GM18505 (cell line): ENCODE measurements at regions not wholly inside any gene's neighbourhood (a gene's known extent, or its start where the extent isn't known, plus 50 kb on each side); places are given as distances from the start of the nearest gene placed in this dataset.

ENCODE experiments used
- ATAC-seq: cut with Tn5 transposase; IDR thresholded peaks from one replicate; pipeline ENCODE4 v1.9.1; 2021; ENCODE audit not compliant: unreplicated experiment
- POLR2A ChIP-seq: IDR thresholded peaks from 4 replicates; pipeline ENCODE4 v1.6.1; 2011; ENCODE audit warnings: borderline replicate concordance; ENCODE audit not compliant: insufficient read depth, insufficient read length; ENCODE audit errors: extremely low read depth

DNA sequence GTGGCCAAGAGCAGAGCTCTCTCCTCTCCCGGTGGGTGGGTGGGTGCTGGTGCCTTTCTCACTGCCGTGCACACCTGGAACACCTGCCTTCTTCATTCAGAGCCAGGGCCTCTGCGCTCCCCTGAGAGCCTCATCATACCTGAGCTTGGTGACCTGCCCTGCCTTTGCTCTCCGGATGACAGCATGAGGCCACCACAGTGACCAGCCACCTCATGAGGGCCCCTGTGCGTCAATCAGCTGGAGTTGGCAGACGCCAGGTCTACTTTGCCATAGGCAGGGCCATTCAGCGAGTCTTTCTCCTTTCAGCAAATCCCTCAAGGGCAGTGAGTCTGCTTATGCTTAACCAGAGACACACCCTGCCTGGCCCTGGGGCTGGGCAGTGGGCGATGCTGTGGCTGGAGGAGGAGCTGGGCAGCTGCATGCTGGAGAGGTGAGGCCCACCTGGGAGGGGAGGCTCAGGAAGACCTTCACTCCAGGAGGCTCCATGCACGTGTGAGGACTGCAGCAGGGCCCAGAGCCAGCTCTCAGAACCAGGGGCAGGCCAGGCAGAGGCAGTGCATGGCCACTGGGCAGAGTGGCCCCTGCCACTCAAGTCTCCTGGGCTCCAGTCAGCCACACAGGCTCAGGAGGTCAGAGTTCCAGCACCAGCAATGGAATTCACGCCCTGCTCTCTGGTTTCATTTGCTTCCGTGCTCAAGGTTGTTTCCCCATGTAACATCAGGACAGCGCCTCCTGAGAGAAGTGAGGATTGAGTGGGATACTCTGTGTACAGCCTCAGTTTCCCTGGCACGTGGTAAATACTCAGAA is 417.5 kb upstream of the MYT1L start:
- ATAC-seq, result no peak
- no peak for TF ChIP-seq POLR2A

DNA sequence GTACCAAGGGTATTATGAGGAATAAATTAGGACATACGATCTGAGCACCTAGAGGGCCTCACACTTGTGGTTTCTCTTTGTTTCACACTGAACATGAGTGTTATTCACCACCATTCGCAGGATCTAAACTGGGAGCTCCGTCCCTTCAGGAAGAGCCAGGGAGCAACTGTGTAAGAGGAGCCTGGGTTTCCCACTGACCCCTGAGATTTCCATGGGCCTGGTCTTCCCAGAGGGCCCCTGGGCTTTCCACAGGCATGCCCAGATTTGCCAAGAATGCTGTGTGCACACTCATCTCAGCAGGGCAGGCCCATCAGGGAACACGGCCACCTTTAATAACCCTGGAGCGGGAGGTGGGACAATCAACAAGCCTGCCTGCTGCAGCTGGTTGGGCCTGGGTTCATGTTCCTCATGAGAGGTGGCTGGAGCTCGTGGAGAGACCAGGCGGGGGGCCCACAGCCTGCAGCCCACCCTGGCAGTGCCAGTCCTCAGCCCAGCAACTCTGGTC is 416.8 kb upstream of the MYT1L start:
- no peak for TF ChIP-seq POLR2A
- no peak for ATAC-seq

DNA sequence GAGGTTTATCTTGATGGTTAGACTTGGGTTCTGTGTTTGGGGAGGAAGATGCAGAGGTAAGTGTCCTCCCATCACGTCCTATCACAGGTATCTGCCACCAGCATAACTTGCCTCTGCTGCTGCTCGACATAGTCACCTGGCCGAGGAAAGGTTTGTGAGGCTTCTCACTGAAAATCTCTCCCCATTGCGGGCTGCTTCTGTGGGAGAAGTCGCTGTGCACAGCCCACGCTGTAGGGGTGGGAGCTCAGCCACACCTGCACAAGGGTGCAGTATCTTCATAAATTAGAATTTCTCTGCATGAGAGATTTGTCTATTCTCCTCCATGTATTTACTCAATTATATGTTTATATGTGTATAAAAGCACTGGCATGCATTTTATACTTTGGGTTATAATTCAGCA is 415.7 kb upstream of the MYT1L start:
- TF ChIP-seq POLR2A, result no peak
- no peak for ATAC-seq

DNA sequence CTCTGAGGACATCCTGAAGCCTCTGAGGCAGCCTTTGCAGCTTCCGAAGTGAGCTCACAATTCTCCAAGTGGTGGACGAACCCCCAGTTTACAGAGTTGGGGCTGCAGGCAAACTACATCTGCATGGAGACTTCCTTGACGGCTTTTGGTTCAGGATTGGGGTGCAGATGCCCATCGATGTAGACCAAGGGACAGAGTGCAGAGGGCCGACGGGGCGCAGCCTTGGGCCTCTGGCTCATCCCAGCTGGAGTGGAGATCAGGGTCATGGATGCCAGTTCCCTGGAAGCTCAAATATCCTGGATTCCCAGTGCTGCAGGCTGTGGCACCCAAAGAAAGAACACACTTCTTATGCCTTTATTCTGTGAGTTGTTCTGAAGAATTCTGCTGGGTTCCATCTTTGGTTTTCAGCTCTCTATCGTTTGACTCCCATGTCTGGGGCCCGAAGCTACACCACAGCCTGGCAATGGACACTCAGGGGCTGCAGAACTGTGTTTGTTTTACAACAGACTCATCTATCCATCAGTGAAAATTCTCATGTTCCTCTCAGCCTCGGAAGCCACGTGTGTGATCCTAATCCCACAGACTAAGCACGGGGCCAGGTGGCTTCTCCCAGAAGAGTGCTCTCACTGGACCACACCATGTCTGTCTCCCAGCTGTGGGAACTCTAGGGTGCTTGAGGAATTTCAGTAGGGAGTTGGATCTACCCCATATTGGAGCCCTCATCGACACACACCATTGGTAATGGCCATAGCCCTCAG is 414.1 kb upstream of the MYT1L start:
- ATAC-seq, result no peak
- no peak for TF ChIP-seq POLR2A

DNA sequence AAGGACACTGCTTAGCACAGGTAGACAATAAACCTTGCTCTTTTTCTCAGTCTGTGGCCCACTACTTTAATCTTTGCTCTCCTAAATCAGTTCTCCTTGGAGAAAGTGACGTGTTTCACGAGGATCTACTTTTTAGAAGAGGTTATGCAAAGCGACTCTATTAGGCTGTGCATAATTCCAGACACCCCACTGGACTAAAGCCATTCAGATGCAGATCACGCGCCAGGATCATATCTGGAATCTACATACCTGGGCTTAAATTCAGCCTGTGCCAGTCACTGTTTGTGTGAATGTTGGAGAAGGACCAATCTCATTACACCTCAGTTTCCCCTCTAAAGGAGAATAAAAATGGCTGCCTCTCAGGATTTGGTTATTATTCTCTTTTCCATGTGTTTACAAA is 413.0 kb upstream of the MYT1L start:
- ATAC-seq, result no peak
- TF ChIP-seq POLR2A, result no peak

DNA sequence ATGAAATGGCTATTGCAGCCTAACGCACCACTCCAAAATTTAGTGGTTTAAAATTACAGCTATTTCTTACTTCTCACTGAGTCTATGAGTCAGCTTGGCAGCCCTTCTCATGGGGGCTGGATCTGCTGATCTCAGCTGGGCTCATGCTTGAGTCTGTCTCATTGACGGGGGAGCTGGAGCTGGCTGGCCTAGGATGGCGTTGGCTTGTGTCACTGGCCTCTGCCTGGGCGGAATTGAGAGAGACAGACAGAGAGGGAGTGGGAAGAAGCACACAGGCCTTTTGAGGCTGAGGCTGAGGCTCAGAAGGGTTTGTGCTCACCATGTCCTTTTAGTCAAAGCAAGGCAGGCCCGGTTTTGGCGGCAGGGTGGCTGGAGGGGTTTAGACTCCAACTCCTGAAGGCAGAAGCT is 412.1 kb upstream of the MYT1L start:
- TF ChIP-seq POLR2A, result no peak
- ATAC-seq, result no peak

DNA sequence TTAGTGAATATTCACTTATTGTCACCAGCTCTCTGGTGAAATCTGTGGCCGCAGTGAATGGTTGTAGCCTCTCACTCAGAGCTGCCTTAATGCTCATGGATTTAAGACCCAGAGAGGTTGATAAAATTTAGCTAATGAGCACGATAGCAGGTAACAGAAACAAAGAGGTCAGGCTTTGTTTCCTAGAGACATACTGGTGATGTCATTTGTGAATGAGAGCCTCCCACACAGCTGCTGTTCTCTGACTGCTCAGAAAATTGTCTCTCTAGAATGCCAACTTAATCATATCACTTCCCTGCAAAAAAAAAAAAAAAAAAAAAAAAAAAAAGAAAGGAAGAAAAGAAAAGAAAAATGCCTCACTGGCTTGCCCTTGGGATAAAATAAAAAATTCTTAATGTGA is 411.7 kb upstream of the MYT1L start:
- ATAC-seq, result no peak
- no peak for TF ChIP-seq POLR2A

DNA sequence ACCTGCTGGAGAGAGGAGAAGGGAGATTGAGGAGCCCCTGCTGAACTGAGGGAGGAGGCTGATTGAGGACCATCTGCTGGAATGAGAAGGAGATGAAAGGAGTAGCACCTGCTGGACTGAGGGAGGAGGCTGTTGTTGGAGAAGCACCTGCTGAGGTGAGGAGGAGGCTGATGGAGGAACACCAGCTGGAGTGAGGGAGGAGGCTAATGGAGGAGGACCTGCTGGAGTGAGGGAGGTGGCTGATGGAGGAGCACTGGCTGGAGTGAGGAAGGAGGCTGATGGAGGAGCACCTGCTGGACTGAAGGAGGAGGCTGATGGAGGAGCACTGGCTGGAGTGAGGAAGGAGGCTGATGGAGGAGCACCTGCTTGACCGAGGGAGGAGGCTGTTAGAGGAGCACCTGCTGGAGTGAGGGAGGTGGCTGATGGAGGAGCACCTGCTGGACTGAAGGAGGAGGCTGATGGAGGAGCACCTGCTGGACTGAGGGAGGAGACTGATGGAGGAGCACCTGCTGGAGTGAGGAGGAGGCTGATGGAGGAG is 409.2 kb upstream of the MYT1L start:
- TF ChIP-seq POLR2A, result no peak
- no peak for ATAC-seq

DNA sequence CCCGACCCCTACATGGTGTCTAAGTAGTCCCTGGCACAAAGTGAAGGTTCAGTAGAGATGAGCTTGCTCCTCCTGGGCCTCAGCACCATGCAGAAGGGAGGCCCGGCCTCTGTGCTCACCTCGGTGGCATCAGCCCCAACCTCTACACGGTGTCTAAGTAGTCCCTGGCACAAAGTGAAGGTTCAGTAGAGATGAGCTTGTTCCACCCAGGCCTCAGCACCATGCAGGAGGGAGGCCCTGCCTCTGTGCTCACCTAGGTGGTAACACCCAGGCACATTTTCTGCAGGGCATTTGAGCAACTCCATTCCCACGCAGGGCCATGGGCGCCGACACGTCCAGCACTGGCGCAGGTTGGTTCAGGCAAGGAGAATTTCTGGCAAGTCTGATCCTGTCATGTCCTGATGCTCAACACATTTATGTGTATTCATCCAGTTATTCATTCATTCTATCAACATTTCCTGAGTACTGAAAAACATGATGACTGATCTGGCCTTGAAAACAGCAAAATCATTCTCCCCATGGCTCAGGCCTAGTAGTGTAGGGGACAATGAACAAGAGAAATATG is 408.2 kb upstream of the MYT1L start:
- TF ChIP-seq POLR2A, result no peak

DNA sequence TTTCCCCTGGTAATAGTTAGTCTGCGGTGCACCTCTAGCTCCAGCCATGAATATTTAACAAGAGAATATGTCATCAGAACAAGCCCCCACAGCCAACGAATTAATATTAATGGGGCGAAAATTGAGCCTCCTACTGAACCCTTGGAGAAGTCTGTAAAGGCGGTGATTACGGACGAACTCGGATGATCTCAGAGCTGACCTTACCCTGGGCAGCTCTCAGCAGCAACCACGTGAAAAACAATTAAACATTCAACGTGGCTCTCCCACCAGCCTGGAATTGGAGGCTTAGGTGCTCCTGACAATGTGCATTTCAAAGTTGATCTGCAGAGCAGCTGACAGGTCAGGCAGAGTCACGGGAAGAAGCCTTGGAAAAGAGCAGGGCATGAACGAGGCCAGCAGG is 407.6 kb upstream of the MYT1L start:
- no peak for TF ChIP-seq POLR2A
- no peak for ATAC-seq

More for the DNA sequence above, 408.2 kb upstream of the MYT1L start:
- ATAC-seq, result no peak

DNA sequence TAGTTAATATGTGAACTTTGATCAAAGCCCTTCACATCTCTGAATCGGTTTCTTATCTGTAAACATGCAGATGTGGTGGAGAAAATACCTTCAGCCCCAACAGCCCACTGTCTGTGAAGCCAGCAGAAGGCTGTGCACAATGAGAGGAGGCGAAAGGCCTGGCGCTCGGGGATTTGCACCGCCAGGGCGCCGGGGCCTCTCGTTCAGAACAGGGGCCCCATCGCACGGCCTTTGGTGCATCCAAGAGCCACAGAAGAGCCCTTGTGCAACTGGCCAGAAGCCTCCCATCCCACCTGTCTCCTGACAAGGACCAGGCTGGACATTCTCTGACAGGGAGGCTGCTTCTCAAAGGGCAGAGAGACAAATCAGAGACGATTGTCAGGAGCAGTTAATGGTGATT is 407.2 kb upstream of the MYT1L start:
- ATAC-seq, result no peak
- TF ChIP-seq POLR2A, result no peak

DNA sequence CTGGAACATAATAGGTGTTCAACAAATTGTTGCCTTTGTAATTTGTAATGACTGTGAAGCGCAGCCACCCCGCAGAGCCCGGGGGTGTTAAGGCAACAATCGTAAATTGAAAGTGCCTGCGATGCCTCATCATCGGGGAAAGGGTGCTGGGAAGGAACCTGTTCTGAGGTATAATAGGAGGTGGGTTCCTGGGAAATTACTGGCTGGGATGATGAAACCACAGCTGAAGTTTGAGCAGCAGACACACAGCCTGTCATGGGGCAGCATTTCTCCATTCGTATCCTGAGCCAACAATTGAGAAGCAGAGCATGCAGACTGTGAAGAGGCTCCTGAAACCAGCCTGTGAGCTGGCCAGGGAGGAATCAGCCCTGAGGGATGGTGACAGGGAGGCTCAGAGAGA is 404.0 kb upstream of the MYT1L start:
- no peak for ATAC-seq
- TF ChIP-seq POLR2A, result no peak

DNA sequence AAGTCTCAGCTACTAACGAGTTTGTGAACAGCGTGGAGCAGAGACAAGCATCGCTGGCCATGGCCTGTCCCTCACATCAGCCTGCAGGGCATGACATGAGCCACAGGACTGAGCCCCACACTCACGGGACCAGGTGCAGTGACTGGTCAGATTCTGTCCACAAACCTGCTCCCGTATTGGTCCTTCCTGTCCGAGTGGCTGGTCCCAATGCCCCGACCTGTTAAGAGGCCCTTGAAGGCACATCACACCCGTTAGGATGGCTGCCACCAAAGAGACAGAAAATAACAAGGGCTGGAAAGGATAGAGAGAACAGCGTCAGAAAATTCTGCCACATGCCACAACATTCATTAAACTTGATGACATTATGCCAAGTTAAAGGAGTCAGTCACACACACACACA is 403.2 kb upstream of the MYT1L start:
- no peak for ATAC-seq
- TF ChIP-seq POLR2A, result no peak
